Prostate gland (tissue), 2 donors: ENCODE measurements at regions not wholly inside any gene's neighbourhood (a gene's known extent, or its start where the extent isn't known, plus 50 kb on each side); places are given as distances from the start of the nearest gene placed in this dataset.

Experiments
- POLR2A ChIP-seq: fragments of 450-650 bp; IDR thresholded peaks from one replicate; pipeline ENCODE4 v1.6.1; 2016; ENCODE audit warnings: antibody characterized with exemption, mild to moderate bottlenecking
- POLR2AphosphoS5 ChIP-seq: sonication (generic); formaldehyde crosslinking; IDR thresholded peaks from one replicate; pipeline ENCODE4 v1.6.1; 2017; ENCODE audit warnings: antibody characterized with exemption
- TF ChIP-seq, protein P1 (sequence below), 4 experiments: fragments of 200-600 bp in 2 of 4; fragments of 450-650 bp in 2 of 4; sonication (generic) in 2 of 4; IDR thresholded peaks; 1 replicate in 3 of 4; 2 replicates in 1 of 4; pipeline ENCODE4 v1.5.1; 2016 to 2019; ENCODE audit warnings: antibody characterized with exemption in 4 of 4, mild to moderate bottlenecking in 2 of 4, moderate library complexity in 2 of 4

DNA sequence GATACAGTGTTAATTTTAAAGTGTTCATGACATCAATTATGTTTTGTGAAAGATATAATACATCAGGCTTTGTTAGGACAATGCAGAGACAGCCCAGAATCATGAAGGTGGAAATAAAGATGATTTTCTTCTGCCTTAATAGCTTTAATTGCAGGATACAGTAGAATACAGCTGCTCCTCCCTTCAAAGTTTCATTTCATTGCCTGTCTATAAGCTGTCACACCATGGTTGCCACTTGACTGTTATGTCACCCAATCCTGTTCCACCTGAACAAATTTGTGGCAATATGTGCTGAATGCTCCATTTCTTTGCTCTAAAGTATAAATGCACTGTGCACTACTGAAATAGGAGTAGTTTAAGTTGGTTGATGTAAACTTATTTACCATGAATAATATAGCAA lies 537.8 kb upstream of the ROBO2 start:
- TF ChIP-seq, protein P1, sequence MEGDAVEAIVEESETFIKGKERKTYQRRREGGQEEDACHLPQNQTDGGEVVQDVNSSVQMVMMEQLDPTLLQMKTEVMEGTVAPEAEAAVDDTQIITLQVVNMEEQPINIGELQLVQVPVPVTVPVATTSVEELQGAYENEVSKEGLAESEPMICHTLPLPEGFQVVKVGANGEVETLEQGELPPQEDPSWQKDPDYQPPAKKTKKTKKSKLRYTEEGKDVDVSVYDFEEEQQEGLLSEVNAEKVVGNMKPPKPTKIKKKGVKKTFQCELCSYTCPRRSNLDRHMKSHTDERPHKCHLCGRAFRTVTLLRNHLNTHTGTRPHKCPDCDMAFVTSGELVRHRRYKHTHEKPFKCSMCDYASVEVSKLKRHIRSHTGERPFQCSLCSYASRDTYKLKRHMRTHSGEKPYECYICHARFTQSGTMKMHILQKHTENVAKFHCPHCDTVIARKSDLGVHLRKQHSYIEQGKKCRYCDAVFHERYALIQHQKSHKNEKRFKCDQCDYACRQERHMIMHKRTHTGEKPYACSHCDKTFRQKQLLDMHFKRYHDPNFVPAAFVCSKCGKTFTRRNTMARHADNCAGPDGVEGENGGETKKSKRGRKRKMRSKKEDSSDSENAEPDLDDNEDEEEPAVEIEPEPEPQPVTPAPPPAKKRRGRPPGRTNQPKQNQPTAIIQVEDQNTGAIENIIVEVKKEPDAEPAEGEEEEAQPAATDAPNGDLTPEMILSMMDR (IDR thresholded peaks at IDR 0.05), result no peak
- TF ChIP-seq POLR2A, result no peak
- no peak for TF ChIP-seq POLR2AphosphoS5
